OCI-LY7 (cell line): ENCODE measurements at regions not wholly inside any gene's neighbourhood (a gene's known extent, or its start where the extent isn't known, plus 50 kb on each side); places are given as distances from the start of the nearest gene placed in this dataset.

Source experiments
- BruUV-seq: library from RNA; stranded (reverse); fragments of 400-500 nt; replicated peaks from 2 replicates; lab custom pipeline; 2021; lab: Mats Ljungman, UMichigan
- CTCF ChIA-PET: fragments of 300-600 bp; sonication (Branson Sonifier 250); formaldehyde crosslinking; loops from one replicate; lab custom pipeline; 2022; ENCODE audit warnings: antibody characterized with exemption; ENCODE audit not compliant: unreplicated experiment; lab: Charles Lee
- POLR2A ChIA-PET: fragments of 300-600 bp; sonication (Branson Sonifier 250); formaldehyde crosslinking; loops from one replicate; lab custom pipeline; 2022; ENCODE audit warnings: antibody characterized with exemption; lab: Charles Lee
- DNase-seq: peaks from one replicate; pipeline ENCODE4 v3.0.0-alpha.2; 2015; ENCODE audit warnings: low spot score
- H2AFZ ChIP-seq: fragments of 200-600 bp; sonication (generic), shearing (Covaris generic); 2 replicates; pipeline ENCODE4 v1.6.1; 2014; ENCODE audit warnings: mild to moderate bottlenecking, antibody characterized with exemption, low read length, moderate library complexity
- H3K27ac ChIP-seq: fragments of 200-600 bp; sonication (generic); 2 replicates; pipeline ENCODE4 v1.5.1; 2014; ENCODE audit warnings: mixed run types, low read depth, mild to moderate bottlenecking, moderate library complexity, low read length, inconsistent platforms; ENCODE audit not compliant: poor library complexity, severe bottlenecking
- H3K36me3 ChIP-seq: fragments of 200-600 bp; sonication (generic); 2 replicates; pipeline ENCODE4 v1.6.1; 2014; ENCODE audit warnings: mild to moderate bottlenecking, antibody characterized with exemption, low read length, moderate library complexity, mixed read lengths; ENCODE audit not compliant: insufficient read depth
- H3K4me1 ChIP-seq: fragments of 200-600 bp; sonication (generic); 2 replicates; pipeline ENCODE4 v1.5.1; 2014; ENCODE audit warnings: mild to moderate bottlenecking, low read length; ENCODE audit not compliant: insufficient read depth, poor library complexity, severe bottlenecking
- H3K4me2 ChIP-seq: fragments of 200-600 bp; sonication (generic); 2 replicates; pipeline ENCODE4 v1.6.1; 2014; ENCODE audit warnings: mild to moderate bottlenecking, low read length
- H3K4me3 ChIP-seq: fragments of 200-600 bp; sonication (generic); 2 replicates; pipeline ENCODE4 v1.5.1; 2014; ENCODE audit warnings: mild to moderate bottlenecking, low read depth, low read length; ENCODE audit not compliant: poor library complexity, severe bottlenecking
- H3K79me2 ChIP-seq: fragments of 200-600 bp; sonication (generic); 2 replicates; pipeline ENCODE4 v1.6.1; 2016; ENCODE audit warnings: low read depth, mild to moderate bottlenecking, low read length, moderate library complexity, mixed read lengths; ENCODE audit not compliant: insufficient read depth
- H3K9me2 ChIP-seq: fragments of 200-600 bp; sonication (generic); 2 replicates; pipeline ENCODE4 v1.6.1; 2016; ENCODE audit warnings: mild to moderate bottlenecking, low read length, mixed read lengths; ENCODE audit not compliant: insufficient read depth
- H3K9me3 ChIP-seq: fragments of 200-600 bp; sonication (generic); 2 replicates; pipeline ENCODE4 v1.6.1; 2014; ENCODE audit warnings: mild to moderate bottlenecking, mixed run types, low read length, mixed read lengths
- H4K20me1 ChIP-seq: fragments of 200-600 bp; sonication (generic); 2 replicates; pipeline ENCODE4 v1.6.1; 2014; ENCODE audit warnings: mild to moderate bottlenecking, antibody characterized with exemption, low read length, moderate library complexity, mixed read lengths; ENCODE audit not compliant: insufficient read depth
- EZH2phosphoT487 ChIP-seq: fragments of 200-600 bp; sonication (generic); IDR thresholded peaks from 2 replicates; pipeline ENCODE4 v1.6.1; 2018; ENCODE audit warnings: low read depth, borderline replicate concordance, mild to moderate bottlenecking, mixed run types, antibody characterized with exemption, low read length, moderate library complexity, mixed read lengths
- intact Hi-C: fragments of 100-400 bp; cut with micrococcal nuclease; formaldehyde crosslinking; loops from one replicate; pipeline ENCODE4 v1.10.0; 2022; ENCODE audit not compliant: unreplicated experiment
- TF ChIP-seq, protein P1 (sequence below): fragments of 200-600 bp; sonication (generic); conservative IDR thresholded peaks from 2 replicates; pipeline ENCODE4 v1.5.1; 2014; ENCODE audit warnings: mild to moderate bottlenecking, antibody characterized with exemption, low read length, moderate library complexity, mixed read lengths

DNA sequence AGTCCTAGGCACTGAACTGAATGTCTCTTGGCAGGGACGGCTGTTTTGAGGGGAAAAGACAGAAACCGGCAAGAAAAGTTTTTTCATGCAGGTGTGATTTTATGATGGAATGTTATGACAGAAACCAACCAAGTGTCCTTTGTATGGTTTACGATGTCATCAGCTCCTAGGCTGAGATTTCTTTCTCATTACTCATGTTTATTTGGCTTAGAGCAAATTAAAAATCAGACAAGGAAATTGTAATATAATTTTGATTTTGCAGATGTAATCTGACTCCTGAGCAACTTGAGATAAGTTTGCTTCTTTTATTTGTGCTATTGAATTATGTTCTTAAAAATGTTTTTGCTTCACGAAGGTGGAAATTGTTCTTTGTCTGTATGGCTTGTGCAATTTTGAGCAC lies 58.8 kb upstream of the MAP3K7 start:
- no peak overlapping the region for H2AFZ ChIP-seq
- no peak for DNase-seq
- no peaks in the 10 kb centered on the region for H4K20me1 ChIP-seq
- TF ChIP-seq, protein P1, sequence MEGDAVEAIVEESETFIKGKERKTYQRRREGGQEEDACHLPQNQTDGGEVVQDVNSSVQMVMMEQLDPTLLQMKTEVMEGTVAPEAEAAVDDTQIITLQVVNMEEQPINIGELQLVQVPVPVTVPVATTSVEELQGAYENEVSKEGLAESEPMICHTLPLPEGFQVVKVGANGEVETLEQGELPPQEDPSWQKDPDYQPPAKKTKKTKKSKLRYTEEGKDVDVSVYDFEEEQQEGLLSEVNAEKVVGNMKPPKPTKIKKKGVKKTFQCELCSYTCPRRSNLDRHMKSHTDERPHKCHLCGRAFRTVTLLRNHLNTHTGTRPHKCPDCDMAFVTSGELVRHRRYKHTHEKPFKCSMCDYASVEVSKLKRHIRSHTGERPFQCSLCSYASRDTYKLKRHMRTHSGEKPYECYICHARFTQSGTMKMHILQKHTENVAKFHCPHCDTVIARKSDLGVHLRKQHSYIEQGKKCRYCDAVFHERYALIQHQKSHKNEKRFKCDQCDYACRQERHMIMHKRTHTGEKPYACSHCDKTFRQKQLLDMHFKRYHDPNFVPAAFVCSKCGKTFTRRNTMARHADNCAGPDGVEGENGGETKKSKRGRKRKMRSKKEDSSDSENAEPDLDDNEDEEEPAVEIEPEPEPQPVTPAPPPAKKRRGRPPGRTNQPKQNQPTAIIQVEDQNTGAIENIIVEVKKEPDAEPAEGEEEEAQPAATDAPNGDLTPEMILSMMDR, result no peak
- no peak for TF ChIP-seq EZH2phosphoT487
- no peaks in the 10 kb centered on the region for H3K9me2 ChIP-seq
- H3K4me1 ChIP-seq, result no peaks in the 10 kb centered on the region
- no peaks in the 10 kb centered on the region for H3K9me3 ChIP-seq
- intact Hi-C loops, result no loop called here
- ChIA-PET POLR2A (interaction anchor here (0.6 to 1.6 kb wide), 5 partner anchors 11 to 359 kb away, joined by 3 to 6 read pairs (median 3); no protein-coding TSS in a partner anchor), CTCF (no interaction called here)
- no peaks in the 10 kb centered on the region for H3K36me3 ChIP-seq
- H3K27ac ChIP-seq, result no peak overlapping the region
- H3K79me2 ChIP-seq, result no peaks in the 10 kb centered on the region
- no peak overlapping the region for H3K4me3 ChIP-seq
- BruUV-seq, result no TSS peak
- H3K4me2 ChIP-seq, result no peak overlapping the region

DNA sequence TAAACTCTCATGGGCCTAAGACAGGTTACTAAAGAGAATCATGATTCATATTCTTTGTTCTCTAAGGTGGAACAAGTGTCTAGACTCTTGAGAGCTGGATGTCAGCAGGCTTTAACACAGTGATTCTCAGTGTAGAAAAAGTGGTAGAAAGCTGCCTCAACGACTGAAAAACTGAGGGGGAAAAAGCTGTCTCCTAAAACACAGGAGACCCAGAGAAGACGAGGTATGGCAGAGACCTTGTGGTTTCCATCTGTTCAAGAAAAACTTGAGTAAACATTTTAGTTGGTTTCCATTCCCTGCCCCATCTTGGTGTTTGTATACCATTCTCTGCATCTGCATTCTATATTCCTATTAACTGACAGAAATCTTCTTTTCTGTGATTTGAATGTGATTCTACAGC lies 57.6 kb upstream of the MAP3K7 start:
- H3K27ac ChIP-seq, result no peak overlapping the region
- POLR2A ChIA-PET, result interaction anchor here (1.1 to 1.6 kb wide), 3 partner anchors 12 to 41 kb away, joined by 3 to 6 read pairs (median 6); no protein-coding TSS in a partner anchor
- no TSS peak for BruUV-seq
- no peak overlapping the region for H3K4me3 ChIP-seq
- DNase-seq, result no peak
- no peak overlapping the region for H2AFZ ChIP-seq
- no peaks in the 10 kb centered on the region for H3K9me2 ChIP-seq
- no peaks in the 10 kb centered on the region for H3K36me3 ChIP-seq
- H3K79me2 ChIP-seq, result no peaks in the 10 kb centered on the region
- no peak overlapping the region for H3K4me2 ChIP-seq
- TF ChIP-seq EZH2phosphoT487, result no peak
- TF ChIP-seq, protein P1, result no peak
- no peaks in the 10 kb centered on the region for H3K9me3 ChIP-seq
- CTCF ChIA-PET, result no interaction called here
- no peaks in the 10 kb centered on the region for H4K20me1 ChIP-seq
- H3K4me1 ChIP-seq, result no peaks in the 10 kb centered on the region
- intact Hi-C loops, result no loop called here

DNA sequence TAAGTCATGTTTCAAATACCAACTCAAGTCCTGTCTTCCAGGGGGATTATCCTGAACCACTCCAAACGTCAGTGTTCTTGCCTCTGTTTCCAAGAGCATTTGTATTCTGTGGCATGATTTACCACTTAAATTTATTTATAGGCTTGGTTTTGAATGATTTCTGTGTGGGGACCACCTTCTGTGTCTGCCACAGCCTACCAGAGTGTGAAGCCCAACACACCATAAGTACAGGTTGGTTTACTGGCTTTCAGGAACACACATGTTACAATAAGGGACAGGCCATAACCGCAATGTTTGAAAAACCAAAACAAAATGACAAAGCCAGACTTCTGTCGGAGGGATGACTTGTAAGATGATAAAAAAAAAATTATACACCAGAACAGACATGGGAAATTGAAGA lies 56.5 kb upstream of the MAP3K7 start:
- ChIA-PET POLR2A (interaction anchor here (1.8 kb wide), 1 partner anchor 12 kb away, joined by 6 read pairs; no protein-coding TSS in a partner anchor), CTCF (no interaction called here)
- TF ChIP-seq EZH2phosphoT487, result no peak
- TF ChIP-seq, protein P1, result no peak
- H3K9me2 ChIP-seq, result no peaks in the 10 kb centered on the region
- no peak overlapping the region for H3K27ac ChIP-seq
- DNase-seq, result no peak
- H3K4me1 ChIP-seq, result no peaks in the 10 kb centered on the region
- H3K4me2 ChIP-seq, result no peak overlapping the region
- no peak overlapping the region for H2AFZ ChIP-seq
- no peak overlapping the region for H3K4me3 ChIP-seq
- intact Hi-C loops, result no loop called here
- no peaks in the 10 kb centered on the region for H4K20me1 ChIP-seq
- BruUV-seq, result no TSS peak
- H3K9me3 ChIP-seq, result no peaks in the 10 kb centered on the region
- no peaks in the 10 kb centered on the region for H3K36me3 ChIP-seq
- no peaks in the 10 kb centered on the region for H3K79me2 ChIP-seq
